DOHH2 (cell line): ENCODE measurements at regions not wholly inside any gene's neighbourhood (a gene's known extent, or its start where the extent isn't known, plus 50 kb on each side); places are given as distances from the start of the nearest gene placed in this dataset.
A peak's percentile ranks its signal among the peaks of the same experiment; 100 is the strongest.

ENCODE experiments used
- H3F3A ChIP-seq: fragments of 200-600 bp; sonication (generic), shearing (Covaris generic); 2 replicates; pipeline ENCODE4 v1.6.0; 2016; ENCODE audit warnings: antibody characterized with exemption, mild to moderate bottlenecking; ENCODE audit not compliant: control insufficient read depth, insufficient read depth
- H3K27ac ChIP-seq: fragments of 200-600 bp; sonication (generic); 2 replicates; pipeline ENCODE4 v1.5.1; 2014; ENCODE audit warnings: low read depth, mild to moderate bottlenecking, low read length, moderate library complexity
- H3K27me3 ChIP-seq: fragments of 200-600 bp; sonication (generic); 2 replicates; pipeline ENCODE4 v1.6.1; 2014; ENCODE audit warnings: mild to moderate bottlenecking, low read length, mixed read lengths; ENCODE audit not compliant: control insufficient read depth
- H3K36me3 ChIP-seq: fragments of 200-600 bp; sonication (generic); 2 replicates; pipeline ENCODE4 v1.6.1; 2014; ENCODE audit warnings: mild to moderate bottlenecking, low read length, moderate library complexity, mixed read lengths; ENCODE audit not compliant: control insufficient read depth
- H3K4me1 ChIP-seq: fragments of 200-600 bp; sonication (generic); 2 replicates; pipeline ENCODE4 v1.6.1; 2014; ENCODE audit warnings: mild to moderate bottlenecking, low read length, mixed read lengths; ENCODE audit not compliant: control insufficient read depth
- H3K4me2 ChIP-seq: fragments of 200-600 bp; sonication (generic); 2 replicates; pipeline ENCODE4 v1.6.0; 2014; ENCODE audit warnings: mild to moderate bottlenecking, low read length, moderate library complexity
- H3K4me3 ChIP-seq: fragments of 200-600 bp; sonication (generic); 2 replicates; pipeline ENCODE4 v1.5.1; 2014; ENCODE audit warnings: mild to moderate bottlenecking, low read length, mixed read lengths
- H3K79me2 ChIP-seq: fragments of 200-600 bp; sonication (generic); 2 replicates; pipeline ENCODE4 v1.6.1; 2014; ENCODE audit warnings: mild to moderate bottlenecking, low read length, mixed read lengths; ENCODE audit not compliant: control insufficient read depth
- H3K9me2 ChIP-seq: fragments of 200-600 bp; sonication (generic); replicated peaks from 2 replicates; pipeline ENCODE4 v1.6.1; 2014; ENCODE audit warnings: mild to moderate bottlenecking, low read length, mixed read lengths; ENCODE audit not compliant: control insufficient read depth
- H3K9me3 ChIP-seq: fragments of 200-600 bp; sonication (generic); 2 replicates; pipeline ENCODE4 v1.6.1; 2014; ENCODE audit warnings: antibody characterized with exemption, low read length, mixed read lengths; ENCODE audit not compliant: control insufficient read depth, insufficient read depth
- H4K20me1 ChIP-seq: fragments of 200-600 bp; sonication (generic); 2 replicates; pipeline ENCODE4 v1.6.0; 2014; ENCODE audit warnings: low read depth, mild to moderate bottlenecking, antibody characterized with exemption, low read length, moderate library complexity; ENCODE audit not compliant: control insufficient read depth, insufficient read depth
- CTCF ChIP-seq: fragments of 200-600 bp; sonication (generic); IDR thresholded peaks from one replicate; pipeline ENCODE4 v1.5.1; 2014; ENCODE audit warnings: antibody characterized with exemption, mild to moderate bottlenecking, low read depth, low read length; ENCODE audit not compliant: poor library complexity, severe bottlenecking
- EZH2phosphoT487 ChIP-seq: fragments of 200-600 bp; sonication (generic); IDR thresholded peaks from 2 replicates; pipeline ENCODE4 v1.6.1; 2017; ENCODE audit warnings: borderline replicate concordance, mild to moderate bottlenecking, antibody characterized with exemption, low read length, moderate library complexity, mixed read lengths

GRCh38 chr12:30515351-30515750 lies 180.3 kb downstream of the IPO8 start:
- H3K4me3 ChIP-seq, result no peak overlapping the region
- no peak overlapping the region for H3K4me2 ChIP-seq
- no peaks in the 10 kb centered on the region for H3K36me3 ChIP-seq
- TF ChIP-seq EZH2phosphoT487 (no peak), CTCF (peak; percentile 17)
- no peaks in the 10 kb centered on the region for H3K79me2 ChIP-seq
- no peaks in the 10 kb centered on the region for H3K9me3 ChIP-seq
- H4K20me1 ChIP-seq, result no peaks in the 10 kb centered on the region
- no peaks in the 10 kb centered on the region for H3K27me3 ChIP-seq
- H3F3A ChIP-seq, result no peaks in the 10 kb centered on the region
- no peak overlapping the region for H3K27ac ChIP-seq
- no peaks in the 10 kb centered on the region for H3K4me1 ChIP-seq
- no peaks in the 10 kb centered on the region for H3K9me2 ChIP-seq

- H4K20me1 ChIP-seq, result no peaks in the 10 kb centered on the region
- H3K27ac ChIP-seq, result no peak overlapping the region
- no peaks in the 10 kb centered on the region for H3K9me3 ChIP-seq
- H3K4me1 ChIP-seq, result no peaks in the 10 kb centered on the region
- H3F3A ChIP-seq, result no peaks in the 10 kb centered on the region
- no peaks in the 10 kb centered on the region for H3K36me3 ChIP-seq
- H3K9me2 ChIP-seq, result no peaks in the 10 kb centered on the region
- no peak overlapping the region for H3K4me3 ChIP-seq
- H3K4me2 ChIP-seq, result no peak overlapping the region
- H3K79me2 ChIP-seq, result no peaks in the 10 kb centered on the region
- TF ChIP-seq EZH2phosphoT487 (no peak), CTCF (no peak)
- no peaks in the 10 kb centered on the region for H3K27me3 ChIP-seq
Observed at GRCh38 chr12:30514666-30515065, 181.0 kb downstream of the IPO8 start.

GRCh38 chr12:30508205-30508967 lies 187.3 kb downstream of the IPO8 start:
- Histone ChIP-seq H3K27me3 (no peaks in the 10 kb centered on the region; the same call in 1 of the 2 replicates), H3K4me2 (no peak overlapping the region), H3K4me1 (no peaks in the 10 kb centered on the region)

More at GRCh38 chr12:30508205-30508967, 187.3 kb downstream of the IPO8 start:
- TF ChIP-seq CTCF (no peak), EZH2phosphoT487 (no peak)
- Histone ChIP-seq H3K27ac (no peak overlapping the region), H3K9me3 (no peaks in the 10 kb centered on the region), H3K36me3 (no peaks in the 10 kb centered on the region), H3K4me3 (no peak overlapping the region), H3K79me2 (no peaks in the 10 kb centered on the region), H3F3A (no peaks in the 10 kb centered on the region), H3K9me2 (no peaks in the 10 kb centered on the region), H4K20me1 (no peaks in the 10 kb centered on the region)
